ENCODE measurements at regions not wholly inside any gene's neighbourhood (a gene's known extent, or its start where the extent isn't known, plus 50 kb on each side); places are given as distances from the start of the nearest gene placed in this dataset.

- TF ChIP-seq CTCF (conservative IDR thresholded peaks at IDR 0.05 in 1 of 2, IDR thresholded peaks at IDR 0.05 in 1 of 2; ENCODE audit: extremely low read depth in 1 of 2, insufficient read depth in 1 of 2, low read depth in 1 of 2, low read length in 2 of 2) (no peak), EZH2 (IDR thresholded peaks at IDR 0.05; ENCODE audit: borderline replicate concordance, low read length) (no peak)
Observed at GRCh38 chr6:117142995-117143394, 122.4 kb upstream of the VGLL2 start.
